Trophoblast cell (in vitro differentiated cells and primary cell): ENCODE measurements at regions not wholly inside any gene's neighbourhood (a gene's known extent, or its start where the extent isn't known, plus 50 kb on each side); places are given as distances from the start of the nearest gene placed in this dataset.

Experiments used
- DNase-seq, 2 donors: peaks; one replicate each; pipeline ENCODE4 v3.0.0-alpha.2; 2016
- H2AFZ ChIP-seq: 2 replicates; pipeline ENCODE4 v1.6.1; 2013; ENCODE audit warnings: low read length, moderate library complexity, mild to moderate bottlenecking; ENCODE audit not compliant: insufficient read depth, poor library complexity
- H2AK5ac ChIP-seq: 2 replicates; pipeline ENCODE4 v1.6.1; 2013; ENCODE audit warnings: mild to moderate bottlenecking, low read length
- H2BK120ac ChIP-seq: 2 replicates; pipeline ENCODE4 v1.6.1; 2013; ENCODE audit warnings: low read length, mild to moderate bottlenecking, moderate library complexity; ENCODE audit not compliant: insufficient read depth, poor library complexity
- H2BK12ac ChIP-seq: 2 replicates; pipeline ENCODE4 v1.6.1; 2013; ENCODE audit warnings: mild to moderate bottlenecking, low read length, moderate library complexity
- H2BK5ac ChIP-seq: 2 replicates; pipeline ENCODE4 v1.6.1; 2013; ENCODE audit warnings: low read length, low read depth, moderate library complexity, mild to moderate bottlenecking; ENCODE audit not compliant: poor library complexity
- H3K14ac ChIP-seq: 2 replicates; pipeline ENCODE4 v1.6.1; 2013; ENCODE audit warnings: mild to moderate bottlenecking, low read length
- H3K18ac ChIP-seq: 2 replicates; pipeline ENCODE4 v1.6.1; 2013; ENCODE audit warnings: mild to moderate bottlenecking, low read length
- H3K23ac ChIP-seq: 2 replicates; pipeline ENCODE4 v1.6.1; 2013; ENCODE audit warnings: low read length
- H3K27ac ChIP-seq: 2 replicates; pipeline ENCODE4 v1.5.1; 2013; ENCODE audit warnings: low read depth, mild to moderate bottlenecking, inconsistent platforms, low read length, moderate library complexity
- H3K27me3 ChIP-seq: 2 replicates; pipeline ENCODE4 v1.6.1; 2013; ENCODE audit warnings: inconsistent platforms, mild to moderate bottlenecking, low read length, moderate library complexity; ENCODE audit not compliant: insufficient read depth
- H3K36me3 ChIP-seq, 2 experiments: 1 replicate in 1 of 2; 2 replicates in 1 of 2; pipeline ENCODE4 v1.6.1; 2013; ENCODE audit warnings: low read length in 2 of 2, mild to moderate bottlenecking in 2 of 2, moderate library complexity in 1 of 2; ENCODE audit not compliant: insufficient read depth in 2 of 2, control insufficient read depth in 1 of 2
- H3K4ac ChIP-seq: 2 replicates; pipeline ENCODE4 v1.6.1; 2013; ENCODE audit warnings: low read depth, mild to moderate bottlenecking, low read length, moderate library complexity
- H3K4me1 ChIP-seq, 2 experiments: 1 replicate in 1 of 2; 2 replicates in 1 of 2; pipeline ENCODE4 v1.6.1; 2013; ENCODE audit warnings: low read length in 2 of 2, mild to moderate bottlenecking in 2 of 2, moderate library complexity in 1 of 2; ENCODE audit not compliant: insufficient read depth in 2 of 2, control insufficient read depth in 1 of 2
- H3K4me2 ChIP-seq: 2 replicates; pipeline ENCODE4 v1.6.1; 2013; ENCODE audit warnings: inconsistent platforms, mild to moderate bottlenecking, low read length, moderate library complexity
- H3K4me3 ChIP-seq: 2 replicates; pipeline ENCODE4 v1.5.1; 2013; ENCODE audit warnings: mild to moderate bottlenecking, low read depth, low read length, inconsistent platforms
- H3K79me1 ChIP-seq: one replicate; pipeline ENCODE4 v1.6.1; 2013; ENCODE audit warnings: low read length
- H3K79me2 ChIP-seq: 2 replicates; pipeline ENCODE4 v1.6.1; 2013; ENCODE audit warnings: low read length, mild to moderate bottlenecking; ENCODE audit not compliant: control insufficient read depth, insufficient read depth, poor library complexity
- H3K9ac ChIP-seq: 2 replicates; pipeline ENCODE4 v1.6.1; 2013; ENCODE audit warnings: mild to moderate bottlenecking, low read length
- H3K9me3 ChIP-seq: 2 replicates; pipeline ENCODE4 v1.6.1; 2013; ENCODE audit warnings: low read depth, mild to moderate bottlenecking, control low read depth, inconsistent platforms, low read length; ENCODE audit not compliant: insufficient read depth
- H4K12ac ChIP-seq: 2 replicates; pipeline ENCODE4 v1.6.1; 2013; ENCODE audit warnings: low read depth, mild to moderate bottlenecking, low read length, moderate library complexity
- H4K8ac ChIP-seq: 2 replicates; pipeline ENCODE4 v1.6.1; 2013; ENCODE audit warnings: low read depth, mild to moderate bottlenecking, low read length, moderate library complexity
- H4K91ac ChIP-seq: one replicate; pipeline ENCODE4 v1.6.1; 2013; ENCODE audit warnings: low read depth, mild to moderate bottlenecking, low read length, moderate library complexity
- WGBS: extraction: QIAGEN DNeasy Blood & Tissue Kit; methylation state at CpG from one replicate; pipeline ENCODE4 v1.1.7; 2013; ENCODE audit warnings: missing lambda C conversion rate; ENCODE audit not compliant: insufficient read length, insufficient coverage; ENCODE audit errors: extremely low coverage; 5-methylcytosine and 5-hydroxymethylcytosine counted together

- no peak overlapping the region for H2AFZ ChIP-seq
- no CpG with 5 or more reads among the region's 3 CpGs for WGBS
- no peak overlapping the region for H3K4ac ChIP-seq
- no peak for DNase-seq
- no peak overlapping the region for H2BK12ac ChIP-seq
- H3K18ac ChIP-seq = no peak overlapping the region
- no peak overlapping the region for H3K27ac ChIP-seq
- no peaks in the 10 kb centered on the region for H3K79me2 ChIP-seq
- H4K8ac ChIP-seq = no peak overlapping the region
- H3K9me3 ChIP-seq = peaks cover 2% of the 10 kb centered on the region
- peaks cover 15 to 22% of the 10 kb centered on the region in 2 experiments for H3K4me1 ChIP-seq
- no peak overlapping the region for H3K4me3 ChIP-seq
- peaks cover 3% of the 10 kb centered on the region for H3K79me1 ChIP-seq
- no peak overlapping the region for H3K23ac ChIP-seq
- no peak overlapping the region for H3K14ac ChIP-seq
- H3K27me3 ChIP-seq = no peaks in the 10 kb centered on the region
- no peak overlapping the region for H4K12ac ChIP-seq
- H2BK120ac ChIP-seq = no peak overlapping the region
- no peak overlapping the region for H2AK5ac ChIP-seq
- H2BK5ac ChIP-seq = no peak overlapping the region
- H4K91ac ChIP-seq = no peak overlapping the region
- H3K9ac ChIP-seq = no peak overlapping the region
- no peaks in the 10 kb centered on the region for H3K36me3 ChIP-seq
- H3K4me2 ChIP-seq = no peak overlapping the region
These were observed 148.3 kb downstream of the SEC61B start for GRCh38 chr9:99370376-99370775.

GRCh38 chr9:99371376-99371775, 149.3 kb downstream of the SEC61B start:
- no peak overlapping the region for H3K18ac ChIP-seq
- no peak overlapping the region for H4K12ac ChIP-seq
- peak; percentile 65 to 72 for DNase-seq
- no peak overlapping the region for H2AK5ac ChIP-seq
- peaks cover under 1% of the 10 kb centered on the region for H3K9me3 ChIP-seq
- H2BK12ac ChIP-seq = no peak overlapping the region
- H3K27ac ChIP-seq = no peak overlapping the region
- H3K4me1 ChIP-seq = peaks cover 15 to 17% of the 10 kb centered on the region in 2 experiments
- H3K79me1 ChIP-seq = peaks cover 3% of the 10 kb centered on the region
- H3K23ac ChIP-seq = no peak overlapping the region
- H2AFZ ChIP-seq = no peak overlapping the region
- H2BK5ac ChIP-seq = no peak overlapping the region
- H3K14ac ChIP-seq = no peak overlapping the region
- no peak overlapping the region for H3K4ac ChIP-seq
- no peaks in the 10 kb centered on the region for H3K36me3 ChIP-seq
- H3K9ac ChIP-seq = no peak overlapping the region
- H3K79me2 ChIP-seq = no peaks in the 10 kb centered on the region
- H4K8ac ChIP-seq = no peak overlapping the region
- no peak overlapping the region for H3K4me2 ChIP-seq
- no CpG with 5 or more reads among the region's 2 CpGs for WGBS
- H2BK120ac ChIP-seq = no peak overlapping the region
- no peak overlapping the region for H4K91ac ChIP-seq
- H3K27me3 ChIP-seq = no peaks in the 10 kb centered on the region
- no peak overlapping the region for H3K4me3 ChIP-seq

GRCh38 chr9:99373912-99374311, 151.8 kb downstream of the SEC61B start:
- Histone ChIP-seq H2BK5ac (no peak overlapping the region), H3K27ac (no peak overlapping the region), H3K4ac (no peak overlapping the region), H3K23ac (no peak overlapping the region), H3K18ac (no peak overlapping the region), H3K14ac (no peak overlapping the region), H3K79me1 (no peaks in the 10 kb centered on the region), H3K27me3 (no peaks in the 10 kb centered on the region), H4K12ac (no peak overlapping the region), H2AK5ac (no peak overlapping the region), H3K4me1 (peaks cover 11 to 14% of the 10 kb centered on the region in 2 experiments), H4K8ac (no peak overlapping the region), H2AFZ (no peak overlapping the region), H3K36me3 (no peaks in the 10 kb centered on the region), H3K4me3 (no peak overlapping the region), H3K9me3 (no peaks in the 10 kb centered on the region), H4K91ac (no peak overlapping the region), H2BK120ac (no peak overlapping the region), H3K4me2 (no peak overlapping the region), H3K9ac (no peak overlapping the region), H3K79me2 (no peaks in the 10 kb centered on the region), H2BK12ac (no peak overlapping the region)
- no peak for DNase-seq
- WGBS = no CpG with 5 or more reads among the region's 5 CpGs

GRCh38 chr9:99374793-99375192, 152.7 kb downstream of the SEC61B start:
- Histone ChIP-seq H2AFZ (no peak overlapping the region), H4K8ac (no peak overlapping the region), H3K4ac (no peak overlapping the region), H3K79me2 (no peaks in the 10 kb centered on the region), H3K4me1 (peaks cover 6 to 10% of the 10 kb centered on the region in 2 experiments), H2BK120ac (no peak overlapping the region), H2AK5ac (no peak overlapping the region), H3K9ac (no peak overlapping the region), H2BK5ac (no peak overlapping the region), H3K27me3 (no peaks in the 10 kb centered on the region), H3K4me2 (no peak overlapping the region), H4K12ac (no peak overlapping the region), H3K79me1 (no peaks in the 10 kb centered on the region), H3K9me3 (no peaks in the 10 kb centered on the region), H3K27ac (no peak overlapping the region), H3K18ac (no peak overlapping the region), H3K23ac (no peak overlapping the region), H3K4me3 (no peak overlapping the region), H3K36me3 (no peaks in the 10 kb centered on the region), H3K14ac (no peak overlapping the region), H4K91ac (no peak overlapping the region), H2BK12ac (no peak overlapping the region)
- no peak for DNase-seq
- whole genome bisulfite sequencing = no CpG with 5 or more reads among the region's 1 CpG
